Astrocyte (in vitro differentiated cells and primary cell): ENCODE measurements at regions not wholly inside any gene's neighbourhood (a gene's known extent, or its start where the extent isn't known, plus 50 kb on each side); places are given as distances from the start of the nearest gene placed in this dataset.

Experiments used
- EZH2 ChIP-seq: IDR thresholded peaks from 2 replicates; pipeline ENCODE4 v1.6.1; 2012; ENCODE audit warnings: mild to moderate bottlenecking, low read length, inconsistent platforms; ENCODE audit not compliant: insufficient read depth
- TF ChIP-seq, protein P1 (sequence below): IDR thresholded peaks from 2 replicates; pipeline ENCODE4 v1.5.1; 2011; ENCODE audit warnings: low read depth, mild to moderate bottlenecking, inconsistent platforms, low read length, moderate library complexity; ENCODE audit not compliant: insufficient read depth

DNA sequence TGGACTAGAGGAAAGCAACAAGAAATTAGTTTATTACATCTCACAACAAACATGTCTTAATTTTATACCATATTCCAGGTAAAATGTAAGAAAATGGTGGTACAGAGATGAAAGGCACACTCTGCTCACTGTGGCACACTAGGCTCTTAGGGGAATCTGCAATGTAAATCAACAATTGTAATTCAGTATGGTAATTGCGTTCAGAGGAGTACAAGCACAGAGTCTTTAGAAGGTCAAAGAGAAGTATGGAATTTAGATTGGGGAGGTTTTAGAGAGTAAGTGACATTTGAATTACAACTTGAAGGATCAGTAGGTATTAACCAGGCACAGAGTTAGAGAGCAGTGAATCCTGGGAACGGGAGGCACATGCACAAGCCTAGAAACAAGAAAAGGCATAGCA lies 694.0 kb upstream of the USP15 start:
- TF ChIP-seq, protein P1, sequence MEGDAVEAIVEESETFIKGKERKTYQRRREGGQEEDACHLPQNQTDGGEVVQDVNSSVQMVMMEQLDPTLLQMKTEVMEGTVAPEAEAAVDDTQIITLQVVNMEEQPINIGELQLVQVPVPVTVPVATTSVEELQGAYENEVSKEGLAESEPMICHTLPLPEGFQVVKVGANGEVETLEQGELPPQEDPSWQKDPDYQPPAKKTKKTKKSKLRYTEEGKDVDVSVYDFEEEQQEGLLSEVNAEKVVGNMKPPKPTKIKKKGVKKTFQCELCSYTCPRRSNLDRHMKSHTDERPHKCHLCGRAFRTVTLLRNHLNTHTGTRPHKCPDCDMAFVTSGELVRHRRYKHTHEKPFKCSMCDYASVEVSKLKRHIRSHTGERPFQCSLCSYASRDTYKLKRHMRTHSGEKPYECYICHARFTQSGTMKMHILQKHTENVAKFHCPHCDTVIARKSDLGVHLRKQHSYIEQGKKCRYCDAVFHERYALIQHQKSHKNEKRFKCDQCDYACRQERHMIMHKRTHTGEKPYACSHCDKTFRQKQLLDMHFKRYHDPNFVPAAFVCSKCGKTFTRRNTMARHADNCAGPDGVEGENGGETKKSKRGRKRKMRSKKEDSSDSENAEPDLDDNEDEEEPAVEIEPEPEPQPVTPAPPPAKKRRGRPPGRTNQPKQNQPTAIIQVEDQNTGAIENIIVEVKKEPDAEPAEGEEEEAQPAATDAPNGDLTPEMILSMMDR = no peak
- no peak for TF ChIP-seq EZH2
